NCI-H2227 treated with DMSO at 0.1 percent for 48 hours (cell line): ENCODE measurements at regions not wholly inside any gene's neighbourhood (a gene's known extent, or its start where the extent isn't known, plus 50 kb on each side); places are given as distances from the start of the nearest gene placed in this dataset.

Experiments
- DNase-seq: peaks from one replicate; lab custom pipeline; 2025; lab: John Stamatoyannopoulos, UW

GRCh38 chr11:28400331-28401100 lies 292.3 kb downstream of the METTL15 start:
- no peak for DNase-seq

- DNase-seq = no peak
Observed at GRCh38 chr11:28393348-28393747, 285.2 kb downstream of the METTL15 start.

- no peak for DNase-seq
Observed at GRCh38 chr11:28384418-28384817, 276.2 kb downstream of the METTL15 start.

- no peak for DNase-seq
Observed at GRCh38 chr11:28383456-28383855, 275.3 kb downstream of the METTL15 start.
